ENCODE measurements at regions not wholly inside any gene's neighbourhood (a gene's known extent, or its start where the extent isn't known, plus 50 kb on each side); places are given as distances from the start of the nearest gene placed in this dataset.

DNA sequence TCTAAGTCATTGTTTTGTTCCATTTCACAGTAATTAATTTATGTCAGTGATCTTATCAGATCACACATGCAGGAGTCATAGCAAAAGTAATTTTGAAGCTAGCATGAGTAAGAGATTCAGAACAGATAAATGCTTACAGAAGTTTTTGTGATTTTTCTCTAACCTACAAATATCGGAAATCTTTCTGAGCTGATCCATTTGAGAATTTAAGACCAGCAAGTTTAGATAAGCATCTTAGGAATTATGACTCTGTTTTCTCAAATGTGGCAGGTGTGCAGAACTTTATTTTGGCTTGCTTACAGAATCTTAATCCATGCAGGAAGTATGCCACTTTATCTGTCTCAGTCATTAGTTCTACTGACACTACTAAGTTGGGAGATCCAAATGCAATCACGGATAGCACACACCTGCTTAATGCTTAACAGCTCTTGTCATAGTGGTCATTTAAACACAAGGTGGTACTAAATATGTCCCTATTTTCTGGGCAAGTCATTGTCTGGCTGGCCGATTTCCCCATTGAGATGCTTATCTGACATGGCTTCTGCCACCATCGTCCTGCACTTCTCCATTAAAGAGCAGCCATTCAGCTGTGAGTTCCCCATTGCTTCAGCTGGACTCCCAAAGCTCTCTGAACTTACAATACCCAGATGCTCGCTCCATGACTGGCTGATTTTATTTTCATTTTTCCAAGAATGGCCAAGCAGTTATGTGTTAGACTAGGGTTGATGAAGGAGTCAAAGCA is 305.4 kb upstream of the NUDT12 start:
- TF ChIP-seq POLR2A (IDR thresholded peaks at IDR 0.05): no peak
- TF ChIP-seq, protein P1, sequence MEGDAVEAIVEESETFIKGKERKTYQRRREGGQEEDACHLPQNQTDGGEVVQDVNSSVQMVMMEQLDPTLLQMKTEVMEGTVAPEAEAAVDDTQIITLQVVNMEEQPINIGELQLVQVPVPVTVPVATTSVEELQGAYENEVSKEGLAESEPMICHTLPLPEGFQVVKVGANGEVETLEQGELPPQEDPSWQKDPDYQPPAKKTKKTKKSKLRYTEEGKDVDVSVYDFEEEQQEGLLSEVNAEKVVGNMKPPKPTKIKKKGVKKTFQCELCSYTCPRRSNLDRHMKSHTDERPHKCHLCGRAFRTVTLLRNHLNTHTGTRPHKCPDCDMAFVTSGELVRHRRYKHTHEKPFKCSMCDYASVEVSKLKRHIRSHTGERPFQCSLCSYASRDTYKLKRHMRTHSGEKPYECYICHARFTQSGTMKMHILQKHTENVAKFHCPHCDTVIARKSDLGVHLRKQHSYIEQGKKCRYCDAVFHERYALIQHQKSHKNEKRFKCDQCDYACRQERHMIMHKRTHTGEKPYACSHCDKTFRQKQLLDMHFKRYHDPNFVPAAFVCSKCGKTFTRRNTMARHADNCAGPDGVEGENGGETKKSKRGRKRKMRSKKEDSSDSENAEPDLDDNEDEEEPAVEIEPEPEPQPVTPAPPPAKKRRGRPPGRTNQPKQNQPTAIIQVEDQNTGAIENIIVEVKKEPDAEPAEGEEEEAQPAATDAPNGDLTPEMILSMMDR (IDR thresholded peaks at IDR 0.05): no peak
- no peak for TF ChIP-seq EP300 (IDR thresholded peaks at IDR 0.05)
- TF ChIP-seq POLR2AphosphoS5 (IDR thresholded peaks at IDR 0.05): no peak

Measured in stomach (tissue), 4 donors.